Epithelial cell of esophagus (primary cell): ENCODE measurements at regions not wholly inside any gene's neighbourhood (a gene's known extent, or its start where the extent isn't known, plus 50 kb on each side); places are given as distances from the start of the nearest gene placed in this dataset.

Source experiments
- DNase-seq: peaks from one replicate; pipeline ENCODE4 v3.0.0; 2010; ENCODE audit warnings: low read depth
- H3K4me3 ChIP-seq: 2 replicates; pipeline ENCODE4 v1.5.1; 2011; ENCODE audit warnings: mild to moderate bottlenecking, low read length, control low read depth
- CTCF ChIP-seq: IDR thresholded peaks from 2 replicates; pipeline ENCODE4 v1.5.1; 2011; ENCODE audit warnings: low read depth, mild to moderate bottlenecking, low read length, control low read depth, inconsistent platforms; ENCODE audit not compliant: insufficient read depth; ENCODE audit errors: missing control alignments

- DNase-seq, result no peak
- H3K4me3 ChIP-seq, result no peak overlapping the region
- TF ChIP-seq CTCF, result no peak
Observed at GRCh38 chr9:13022756-13023155, 247.9 kb downstream of the LURAP1L start.

- H3K4me3 ChIP-seq, result no peak overlapping the region
- peak; percentile 68 for DNase-seq
- no peak for TF ChIP-seq CTCF
Observed at GRCh38 chr9:13023498-13023897, 248.7 kb downstream of the LURAP1L start.

- no peak for TF ChIP-seq CTCF
- DNase-seq, result no peak
- H3K4me3 ChIP-seq, result no peak overlapping the region
Observed at GRCh38 chr9:13026956-13027355, 252.1 kb downstream of the LURAP1L start.

- DNase-seq, result no peak
- no peak for TF ChIP-seq CTCF
- H3K4me3 ChIP-seq, result no peak overlapping the region
Observed at GRCh38 chr9:13027879-13028278, 251.6 kb downstream of the MPDZ start.

GRCh38 chr9:13032585-13032984 is 246.9 kb downstream of the MPDZ start:
- TF ChIP-seq CTCF, result no peak
- no peak for DNase-seq
- H3K4me3 ChIP-seq, result no peak overlapping the region

GRCh38 chr9:13033959-13034693 is 245.4 kb downstream of the MPDZ start:
- DNase-seq, result peak; percentile 65
- peak overlapping the region; percentile 22 for H3K4me3 ChIP-seq
- peak; percentile 87 for TF ChIP-seq CTCF

GRCh38 chr9:13034694-13035002 is 244.8 kb downstream of the MPDZ start:
- no peak for TF ChIP-seq CTCF
- DNase-seq, result no peak
- H3K4me3 ChIP-seq, result no peak overlapping the region
